ENCODE measurements at regions not wholly inside any gene's neighbourhood (a gene's known extent, or its start where the extent isn't known, plus 50 kb on each side); places are given as distances from the start of the nearest gene placed in this dataset.

GRCh38 chr7:4621396-4621795 lies 60.7 kb upstream of the FOXK1 start:
- H3K4me3 ChIP-seq (ENCODE audit: low read depth, low read length) = no peak overlapping the region
- no peak for DNase-seq (ENCODE audit: low read depth)

GRCh38 chr7:4626318-4626845 lies 55.7 kb upstream of the FOXK1 start:
- no peak for DNase-seq (ENCODE audit: low read depth)
- TF ChIP-seq CTCF (IDR thresholded peaks at IDR 0.05; ENCODE audit: insufficient read depth, low read depth, low read length, missing control alignments) = no peak
- H3K4me3 ChIP-seq (ENCODE audit: low read depth, low read length) = no peak overlapping the region

More at GRCh38 chr7:4621396-4621795, 60.7 kb upstream of the FOXK1 start:
- no peak for TF ChIP-seq CTCF (IDR thresholded peaks at IDR 0.05; ENCODE audit: insufficient read depth, low read depth, low read length, missing control alignments)

- TF ChIP-seq CTCF (IDR thresholded peaks at IDR 0.05; ENCODE audit: insufficient read depth, low read depth, low read length, missing control alignments) = no peak
- no peak for DNase-seq (ENCODE audit: low read depth)
- H3K4me3 ChIP-seq (ENCODE audit: low read depth, low read length) = no peak overlapping the region
These were observed 52.7 kb upstream of the FOXK1 start for GRCh38 chr7:4629287-4629895.

GRCh38 chr7:4631380-4632179 lies 50.5 kb upstream of the FOXK1 start:
- no peak overlapping the region for H3K4me3 ChIP-seq (ENCODE audit: low read depth, low read length)
- no peak for DNase-seq (ENCODE audit: low read depth)
- TF ChIP-seq CTCF (IDR thresholded peaks at IDR 0.05; ENCODE audit: insufficient read depth, low read depth, low read length, missing control alignments) = no peak
